Erythroblast (primary cell): ENCODE measurements at regions not wholly inside any gene's neighbourhood (a gene's known extent, or its start where the extent isn't known, plus 50 kb on each side); places are given as distances from the start of the nearest gene placed in this dataset.

ENCODE experiments used
- GATA1 ChIP-seq: IDR thresholded peaks from 2 replicates; pipeline ENCODE4 v1.6.1; 2011; ENCODE audit warnings: low read depth, mild to moderate bottlenecking, control low read depth, low read length, moderate library complexity
- POLR2A ChIP-seq: IDR thresholded peaks from 2 replicates; pipeline ENCODE4 v1.6.1; 2011; ENCODE audit warnings: mild to moderate bottlenecking, low read length

- TF ChIP-seq POLR2A (no peak), GATA1 (no peak)
These were observed 278.8 kb downstream of the HDGFL1 start for GRCh38 chr6:22848121-22848520.
